Epithelial cell of esophagus (primary cell): ENCODE measurements at regions not wholly inside any gene's neighbourhood (a gene's known extent, or its start where the extent isn't known, plus 50 kb on each side); places are given as distances from the start of the nearest gene placed in this dataset.
"Not testable (repeated sequence)": the region's sequence is repeated elsewhere in the genome, so short reads cannot be mapped to it uniquely, and the experiment has no call there.

Experiments
- DNase-seq: peaks from one replicate; pipeline ENCODE4 v3.0.0; 2010; ENCODE audit warnings: low read depth
- H3K4me3 ChIP-seq: 2 replicates; pipeline ENCODE4 v1.5.1; 2011; ENCODE audit warnings: mild to moderate bottlenecking, low read length, control low read depth
- TF ChIP-seq, protein P1 (sequence below): IDR thresholded peaks from 2 replicates; pipeline ENCODE4 v1.5.1; 2011; ENCODE audit warnings: low read depth, mild to moderate bottlenecking, low read length, control low read depth, inconsistent platforms; ENCODE audit not compliant: insufficient read depth; ENCODE audit errors: missing control alignments

DNA sequence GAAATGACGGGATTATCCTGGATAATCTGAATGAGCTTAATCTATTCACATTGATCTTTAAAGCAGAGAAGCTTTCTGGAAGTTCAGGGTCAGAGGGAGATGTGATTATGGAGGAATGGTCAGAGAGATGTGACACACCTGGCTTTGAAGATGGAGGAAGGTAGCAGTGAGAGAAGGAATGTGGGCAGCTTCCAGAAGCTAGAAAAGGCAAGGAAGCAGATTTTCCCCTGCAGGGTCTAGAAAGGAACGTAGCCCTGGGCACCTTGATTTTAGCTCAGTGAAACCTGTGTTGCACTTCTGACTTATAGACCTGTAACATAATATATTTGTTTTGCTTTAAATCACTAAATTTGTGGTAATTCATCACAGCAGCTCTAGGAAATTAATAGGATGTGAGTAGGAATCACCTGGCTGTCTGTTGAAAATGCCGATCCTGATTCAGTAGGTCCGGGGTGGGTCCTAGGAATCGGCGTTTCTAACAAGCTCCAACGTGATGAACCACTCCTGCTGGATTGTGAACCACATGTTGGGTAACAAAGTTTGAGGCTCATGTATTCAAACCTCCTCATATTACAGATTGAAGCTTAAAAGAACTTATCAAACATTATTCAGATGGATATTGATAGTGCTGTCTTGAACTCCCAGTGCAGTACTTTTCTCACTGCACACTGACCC is 157.0 kb downstream of the GJA1 start:
- TF ChIP-seq, protein P1, sequence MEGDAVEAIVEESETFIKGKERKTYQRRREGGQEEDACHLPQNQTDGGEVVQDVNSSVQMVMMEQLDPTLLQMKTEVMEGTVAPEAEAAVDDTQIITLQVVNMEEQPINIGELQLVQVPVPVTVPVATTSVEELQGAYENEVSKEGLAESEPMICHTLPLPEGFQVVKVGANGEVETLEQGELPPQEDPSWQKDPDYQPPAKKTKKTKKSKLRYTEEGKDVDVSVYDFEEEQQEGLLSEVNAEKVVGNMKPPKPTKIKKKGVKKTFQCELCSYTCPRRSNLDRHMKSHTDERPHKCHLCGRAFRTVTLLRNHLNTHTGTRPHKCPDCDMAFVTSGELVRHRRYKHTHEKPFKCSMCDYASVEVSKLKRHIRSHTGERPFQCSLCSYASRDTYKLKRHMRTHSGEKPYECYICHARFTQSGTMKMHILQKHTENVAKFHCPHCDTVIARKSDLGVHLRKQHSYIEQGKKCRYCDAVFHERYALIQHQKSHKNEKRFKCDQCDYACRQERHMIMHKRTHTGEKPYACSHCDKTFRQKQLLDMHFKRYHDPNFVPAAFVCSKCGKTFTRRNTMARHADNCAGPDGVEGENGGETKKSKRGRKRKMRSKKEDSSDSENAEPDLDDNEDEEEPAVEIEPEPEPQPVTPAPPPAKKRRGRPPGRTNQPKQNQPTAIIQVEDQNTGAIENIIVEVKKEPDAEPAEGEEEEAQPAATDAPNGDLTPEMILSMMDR, result no peak
- peak; percentile 57 for DNase-seq
- H3K4me3 ChIP-seq, result no peak overlapping the region

DNA sequence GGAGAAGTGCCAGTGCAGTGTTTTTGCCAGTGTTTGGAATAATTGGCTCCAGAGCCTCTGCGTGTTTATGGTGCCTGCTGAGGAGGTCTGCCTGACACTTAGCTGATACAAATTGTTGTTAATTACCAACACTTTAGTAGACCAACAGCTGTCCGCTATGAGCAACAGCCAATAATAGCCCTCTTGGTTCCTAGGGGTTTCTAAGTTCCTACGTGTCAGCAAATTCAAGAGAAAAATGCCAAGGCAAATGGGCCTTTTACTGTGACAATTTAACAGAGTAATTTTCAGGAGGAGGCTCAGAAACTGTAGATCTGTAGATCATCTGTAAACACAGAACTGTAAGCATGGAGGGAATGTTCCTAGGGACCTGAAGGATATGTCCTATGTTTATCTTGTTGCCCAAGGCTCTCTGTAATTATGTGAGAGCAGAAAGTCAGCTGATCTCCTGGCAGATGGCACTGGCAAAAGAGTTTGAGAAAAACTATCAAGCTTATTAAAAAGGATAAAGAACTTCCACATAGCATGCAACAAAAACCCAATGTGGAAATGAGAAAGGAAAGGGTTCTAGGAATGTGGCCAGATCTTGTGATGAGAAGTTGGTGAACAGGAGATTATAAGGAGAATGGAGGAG is 157.7 kb downstream of the GJA1 start:
- no peak for DNase-seq
- no peak overlapping the region for H3K4me3 ChIP-seq
- TF ChIP-seq, protein P1, result no peak

DNA sequence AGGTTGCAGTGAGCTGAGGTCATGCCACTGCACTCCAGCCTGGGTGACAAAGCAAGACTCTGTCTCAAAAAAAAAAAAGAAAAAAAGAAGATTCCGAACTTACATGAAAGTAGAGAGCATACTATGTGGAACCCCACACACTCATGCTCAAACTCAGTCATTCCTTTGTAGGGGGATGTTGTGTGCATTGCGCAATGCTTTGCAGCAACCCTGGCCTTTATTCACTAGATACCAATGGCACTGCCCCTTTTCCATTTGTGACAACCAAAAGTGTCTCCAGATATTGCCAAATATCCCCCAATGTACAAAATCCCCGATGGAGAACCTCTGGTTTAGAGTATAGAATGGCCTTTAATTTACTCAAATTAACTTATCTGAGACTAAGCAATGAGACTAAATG is 158.6 kb downstream of the GJA1 start:
- H3K4me3 ChIP-seq, result no peak overlapping the region
- DNase-seq, result no peak
- TF ChIP-seq, protein P1, result no peak

DNA sequence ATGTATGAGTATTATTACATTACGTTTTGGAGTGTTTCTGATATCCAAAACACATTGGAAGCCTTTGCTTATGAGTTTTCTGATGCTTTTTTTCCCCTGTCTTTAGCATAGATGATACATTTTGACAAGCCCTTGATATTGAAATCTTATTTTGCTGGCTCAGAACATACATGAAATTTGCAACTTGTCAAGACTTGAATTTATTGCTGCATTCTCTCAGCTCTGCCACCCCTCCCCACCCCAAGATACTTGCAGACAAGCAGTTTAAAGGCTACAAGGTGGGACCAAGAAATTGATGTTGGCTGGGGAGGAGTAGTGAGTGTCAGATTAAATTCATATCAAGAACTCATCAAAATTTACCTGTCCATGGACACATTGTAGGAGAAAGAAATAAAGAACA is 160.2 kb downstream of the GJA1 start:
- DNase-seq, result peak; percentile 68
- H3K4me3 ChIP-seq, result no peak overlapping the region
- TF ChIP-seq, protein P1, result no peak

DNA sequence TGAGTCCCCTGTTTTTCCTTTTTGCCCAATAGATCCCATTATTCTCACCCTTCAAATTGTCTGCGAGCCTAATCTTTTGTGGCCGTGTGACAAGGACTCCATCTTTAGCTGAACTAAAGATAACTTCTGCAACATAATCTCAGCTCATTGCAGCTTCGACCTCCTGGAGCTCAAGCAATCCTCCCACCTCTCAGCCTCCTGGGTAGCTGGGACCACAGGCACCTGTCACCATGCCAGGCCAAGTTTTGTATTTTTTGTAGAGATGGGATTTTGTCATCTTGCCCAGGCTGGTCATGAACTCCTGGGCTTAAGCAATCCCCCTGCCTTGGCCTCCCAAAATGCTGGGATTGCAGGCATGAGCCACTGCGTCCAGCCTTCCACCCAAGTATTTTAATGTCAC is 161.0 kb downstream of the GJA1 start:
- TF ChIP-seq, protein P1, result no peak
- H3K4me3 ChIP-seq, result no peak overlapping the region
- DNase-seq, result no peak

DNA sequence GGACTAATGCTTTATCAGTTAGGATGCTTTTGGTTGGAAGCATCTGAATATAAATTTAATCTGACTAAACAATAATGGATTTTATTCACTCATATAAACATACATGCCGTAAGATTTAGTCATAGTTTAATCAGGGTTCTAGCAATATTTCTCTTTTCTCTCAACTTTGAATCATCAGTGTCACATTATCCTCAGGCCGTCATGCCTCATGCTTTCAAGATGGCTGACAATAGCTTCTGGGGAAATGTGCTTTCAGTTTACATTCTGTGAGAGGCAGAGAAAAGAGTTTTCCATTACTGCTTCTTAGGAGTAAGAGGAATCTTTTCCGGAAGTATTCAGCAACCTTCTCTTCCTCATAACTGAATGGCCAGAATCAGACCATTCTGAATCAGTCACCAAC is 162.2 kb downstream of the GJA1 start:
- peak; percentile 77 for DNase-seq
- no peak overlapping the region for H3K4me3 ChIP-seq
- TF ChIP-seq, protein P1, result no peak

DNA sequence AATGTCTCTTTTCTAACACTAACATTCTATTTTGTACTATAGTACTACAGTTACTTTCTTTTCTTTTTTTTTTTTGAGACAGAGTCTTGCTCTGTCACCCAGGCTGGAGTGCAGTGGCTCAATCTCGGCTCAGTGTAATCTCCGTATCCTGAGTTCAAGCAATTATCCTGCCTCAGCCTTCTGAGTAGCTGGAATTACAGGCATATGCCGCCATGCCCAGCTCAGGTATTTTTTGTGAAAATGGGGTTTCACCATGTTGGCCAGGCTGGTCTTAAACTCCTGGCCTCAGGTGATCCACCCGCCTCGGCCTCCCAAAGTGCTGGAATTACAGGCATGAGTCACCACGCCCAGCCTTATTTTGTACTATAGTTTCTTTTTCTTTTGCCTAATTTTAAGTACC is 163.9 kb downstream of the GJA1 start:
- DNase-seq, H3K4me3 ChIP-seq: not testable (repeated sequence)
